Kidney epithelial cell (primary cell): ENCODE measurements at regions not wholly inside any gene's neighbourhood (a gene's known extent, or its start where the extent isn't known, plus 50 kb on each side); places are given as distances from the start of the nearest gene placed in this dataset.
A peak's percentile ranks its signal among the peaks of the same experiment; 100 is the strongest.

Source experiments
- DNase-seq: peaks from one replicate; pipeline ENCODE4 v3.0.0-alpha.2; 2010; ENCODE audit warnings: low read depth
- H3K27me3 ChIP-seq: 2 replicates; pipeline ENCODE4 v1.6.0; 2011; ENCODE audit warnings: low read length; ENCODE audit not compliant: control insufficient read depth, insufficient read depth
- H3K36me3 ChIP-seq: 2 replicates; pipeline ENCODE4 v1.5.1; 2011; ENCODE audit warnings: low read length; ENCODE audit not compliant: control insufficient read depth, insufficient read depth
- H3K4me3 ChIP-seq: 2 replicates; pipeline ENCODE4 v1.5.1; 2011; ENCODE audit warnings: low read depth, mild to moderate bottlenecking, control low read depth, low read length
- TF ChIP-seq, protein P1 (sequence below): IDR thresholded peaks from 2 replicates; pipeline ENCODE4 v1.5.1; 2011; ENCODE audit warnings: mild to moderate bottlenecking, moderate library complexity, low read length, control low read depth, inconsistent platforms; ENCODE audit not compliant: insufficient read depth, poor library complexity, severe bottlenecking

DNA sequence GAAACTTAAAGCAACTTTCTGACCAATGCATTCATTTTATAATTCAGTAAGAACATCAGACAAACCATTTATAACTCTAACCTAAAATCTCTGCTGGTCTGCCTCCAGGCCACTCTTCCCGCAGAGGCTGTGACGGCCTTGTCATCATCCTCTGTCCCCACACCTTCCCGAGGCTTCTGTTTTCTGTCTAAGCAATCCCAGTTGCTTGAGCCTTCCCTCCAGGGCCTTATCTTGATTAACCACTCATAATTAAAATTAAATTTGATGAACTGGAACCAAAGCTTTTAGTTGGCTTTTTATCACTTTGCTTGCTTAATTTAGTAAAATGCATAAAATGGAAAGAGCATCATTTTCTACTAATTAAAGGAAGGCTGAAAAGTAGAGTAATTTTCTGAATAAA is 312.4 kb downstream of the DIRAS2 start:
- H3K4me3 ChIP-seq = no peak overlapping the region
- TF ChIP-seq, protein P1, sequence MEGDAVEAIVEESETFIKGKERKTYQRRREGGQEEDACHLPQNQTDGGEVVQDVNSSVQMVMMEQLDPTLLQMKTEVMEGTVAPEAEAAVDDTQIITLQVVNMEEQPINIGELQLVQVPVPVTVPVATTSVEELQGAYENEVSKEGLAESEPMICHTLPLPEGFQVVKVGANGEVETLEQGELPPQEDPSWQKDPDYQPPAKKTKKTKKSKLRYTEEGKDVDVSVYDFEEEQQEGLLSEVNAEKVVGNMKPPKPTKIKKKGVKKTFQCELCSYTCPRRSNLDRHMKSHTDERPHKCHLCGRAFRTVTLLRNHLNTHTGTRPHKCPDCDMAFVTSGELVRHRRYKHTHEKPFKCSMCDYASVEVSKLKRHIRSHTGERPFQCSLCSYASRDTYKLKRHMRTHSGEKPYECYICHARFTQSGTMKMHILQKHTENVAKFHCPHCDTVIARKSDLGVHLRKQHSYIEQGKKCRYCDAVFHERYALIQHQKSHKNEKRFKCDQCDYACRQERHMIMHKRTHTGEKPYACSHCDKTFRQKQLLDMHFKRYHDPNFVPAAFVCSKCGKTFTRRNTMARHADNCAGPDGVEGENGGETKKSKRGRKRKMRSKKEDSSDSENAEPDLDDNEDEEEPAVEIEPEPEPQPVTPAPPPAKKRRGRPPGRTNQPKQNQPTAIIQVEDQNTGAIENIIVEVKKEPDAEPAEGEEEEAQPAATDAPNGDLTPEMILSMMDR = no peak
- DNase-seq = no peak
- H3K36me3 ChIP-seq = no peaks in the 10 kb centered on the region
- H3K27me3 ChIP-seq = no peaks in the 10 kb centered on the region

DNA sequence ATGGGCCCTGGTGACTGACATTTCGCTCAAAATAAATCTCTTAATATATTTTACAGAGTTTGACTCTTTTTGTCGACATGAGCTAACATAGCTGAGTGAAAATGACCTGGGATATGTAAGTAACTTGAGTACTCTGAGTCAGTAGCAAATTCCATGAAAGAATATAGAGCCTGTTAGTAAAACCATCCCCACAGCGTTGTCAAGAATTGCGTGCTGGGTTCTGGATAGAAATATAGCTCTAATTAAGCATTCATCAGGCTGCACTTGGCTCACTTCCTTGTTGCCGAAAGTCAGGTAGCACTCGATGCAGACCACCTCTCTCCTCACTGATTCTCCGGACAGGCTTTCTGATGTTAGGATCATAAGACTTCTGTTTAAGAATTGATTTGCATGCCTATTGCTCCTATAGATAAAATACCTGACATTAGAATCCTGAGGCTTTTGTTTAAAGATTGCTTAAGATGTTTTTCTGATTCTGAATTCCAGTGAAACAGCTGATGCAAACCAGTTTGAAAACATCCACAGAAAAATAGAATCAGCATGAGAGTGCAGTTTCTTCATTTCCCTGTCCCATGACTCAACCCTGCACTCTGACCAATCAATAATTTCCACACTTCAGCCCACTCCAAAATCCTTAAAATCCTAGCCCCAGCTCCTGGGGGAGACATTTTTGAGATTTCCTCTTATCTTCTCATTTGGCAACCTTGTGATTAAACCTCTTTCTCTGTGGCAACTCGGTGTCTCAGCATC is 310.6 kb downstream of the DIRAS2 start:
- DNase-seq = no peak
- Histone ChIP-seq H3K36me3 (no peaks in the 10 kb centered on the region), H3K4me3 (no peak overlapping the region), H3K27me3 (no peaks in the 10 kb centered on the region)
- TF ChIP-seq, protein P1 = no peak

DNA sequence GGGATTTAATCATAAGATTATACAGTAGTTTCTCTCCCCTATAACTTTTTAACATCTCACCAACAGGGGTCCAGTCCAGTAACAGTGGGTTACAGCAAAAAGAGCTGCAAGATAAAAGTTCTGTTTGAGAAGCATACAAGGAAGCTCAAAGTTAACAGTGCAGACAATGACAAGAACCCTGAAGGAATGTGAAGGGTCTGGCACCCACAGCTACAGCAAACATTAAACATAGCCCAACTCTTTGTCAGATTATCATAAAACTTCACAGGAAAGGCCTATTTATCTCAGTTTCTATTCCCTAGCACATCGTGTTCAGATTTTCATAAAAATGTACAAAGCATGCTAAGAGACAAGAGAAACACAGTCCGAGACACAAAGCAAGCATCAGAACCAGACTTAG is 309.4 kb downstream of the DIRAS2 start:
- no peak overlapping the region for H3K4me3 ChIP-seq
- no peaks in the 10 kb centered on the region for H3K27me3 ChIP-seq
- no peaks in the 10 kb centered on the region for H3K36me3 ChIP-seq
- DNase-seq = no peak
- TF ChIP-seq, protein P1 = no peak

DNA sequence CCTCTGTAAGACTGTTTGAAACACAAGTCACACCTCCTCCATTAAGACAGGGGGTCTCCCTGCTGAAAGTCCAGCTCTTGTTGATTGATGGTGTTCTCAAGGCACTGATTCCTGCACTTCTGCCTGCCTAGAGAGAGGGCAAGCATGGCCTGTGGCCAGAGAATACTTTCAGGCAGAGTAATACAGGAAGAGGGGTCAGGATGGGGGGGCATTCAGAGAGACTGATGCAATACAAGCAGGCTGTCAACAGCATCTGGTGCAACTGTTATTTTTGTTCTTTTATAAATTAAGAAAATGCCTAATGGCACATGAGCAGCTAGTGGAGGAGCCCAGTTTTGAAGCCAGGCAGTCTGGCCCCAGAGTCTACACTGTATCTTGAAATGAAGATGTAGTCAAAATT is 302.2 kb downstream of the DIRAS2 start:
- Histone ChIP-seq H3K4me3 (no peak overlapping the region), H3K27me3 (no peaks in the 10 kb centered on the region), H3K36me3 (no peaks in the 10 kb centered on the region)
- DNase-seq = peak; percentile 52
- TF ChIP-seq, protein P1 = no peak

DNA sequence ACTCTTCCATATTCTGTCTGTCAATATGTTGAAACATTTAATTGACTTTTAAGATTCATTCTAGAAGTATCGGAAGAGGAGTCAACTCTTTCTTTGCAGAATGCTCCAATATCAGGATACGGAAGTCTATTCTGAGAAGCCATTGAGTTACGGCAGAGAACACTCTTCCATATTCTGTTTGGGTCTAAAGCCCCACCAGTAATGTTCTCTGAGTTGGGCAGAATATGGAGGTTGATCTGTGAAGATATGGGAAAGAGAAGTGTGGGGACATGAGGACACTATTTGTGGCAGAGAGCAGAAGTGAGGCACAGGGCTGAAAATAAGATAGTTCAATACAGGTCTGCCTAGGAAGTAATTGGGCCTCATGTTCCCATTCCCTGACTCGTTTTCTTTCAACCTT is 300.0 kb downstream of the DIRAS2 start:
- no peaks in the 10 kb centered on the region for H3K27me3 ChIP-seq
- no peak for DNase-seq
- TF ChIP-seq, protein P1 = no peak
- H3K36me3 ChIP-seq = no peaks in the 10 kb centered on the region
- no peak overlapping the region for H3K4me3 ChIP-seq

DNA sequence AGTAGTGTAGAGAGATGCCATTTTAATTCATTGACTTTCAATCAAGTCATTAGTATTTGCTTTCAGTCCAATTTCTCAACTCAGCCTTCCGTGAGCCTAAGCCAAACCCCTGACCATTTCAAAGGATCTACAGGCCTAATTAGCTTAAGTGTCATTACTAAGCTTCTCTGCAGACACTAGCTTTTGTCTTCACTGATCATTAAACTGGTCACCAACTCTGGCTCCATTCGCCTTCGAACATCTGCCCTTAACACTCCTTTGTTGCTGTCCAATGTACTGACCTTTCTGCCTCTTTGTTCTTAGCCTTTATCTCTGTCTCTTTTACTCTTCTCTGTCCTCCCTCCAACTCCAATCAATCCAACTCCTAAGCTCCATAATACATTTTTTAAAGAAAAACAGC is 299.3 kb downstream of the DIRAS2 start:
- TF ChIP-seq, protein P1 = no peak
- no peak for DNase-seq

More for the DNA sequence above, 299.3 kb downstream of the DIRAS2 start:
- H3K27me3 ChIP-seq = no peaks in the 10 kb centered on the region
- H3K4me3 ChIP-seq = no peak overlapping the region
- no peaks in the 10 kb centered on the region for H3K36me3 ChIP-seq
